ENCODE measurements at regions not wholly inside any gene's neighbourhood (a gene's known extent, or its start where the extent isn't known, plus 50 kb on each side); places are given as distances from the start of the nearest gene placed in this dataset.

GRCh38 chr3:5317557-5317956 is 130.1 kb downstream of the EDEM1 start:
- no peak for TF ChIP-seq GATA2 (IDR thresholded peaks at IDR 0.05; ENCODE audit: low read depth, low read length)
- TF ChIP-seq GATA3 (IDR thresholded peaks at IDR 0.05; ENCODE audit: low read depth, low read length) = no peak

- no peak for TF ChIP-seq GATA2 (IDR thresholded peaks at IDR 0.05; ENCODE audit: low read depth, low read length)
- TF ChIP-seq GATA3 (IDR thresholded peaks at IDR 0.05; ENCODE audit: low read depth, low read length) = no peak
Measured at GRCh38 chr3:5319454-5319853, 131.9 kb downstream of the EDEM1 start.

GRCh38 chr3:5321666-5322340 is 134.3 kb downstream of the EDEM1 start:
- TF ChIP-seq GATA2 (IDR thresholded peaks at IDR 0.05; ENCODE audit: low read depth, low read length) = no peak
- TF ChIP-seq GATA3 (IDR thresholded peaks at IDR 0.05; ENCODE audit: low read depth, low read length) = no peak

GRCh38 chr3:5324780-5325179 is 137.3 kb downstream of the EDEM1 start:
- no peak for TF ChIP-seq GATA2 (IDR thresholded peaks at IDR 0.05; ENCODE audit: low read depth, low read length)
- TF ChIP-seq GATA3 (IDR thresholded peaks at IDR 0.05; ENCODE audit: low read depth, low read length) = no peak

- TF ChIP-seq GATA2 (IDR thresholded peaks at IDR 0.05; ENCODE audit: low read depth, low read length) (no peak), GATA3 (IDR thresholded peaks at IDR 0.05; ENCODE audit: low read depth, low read length) (no peak)
Measured at GRCh38 chr3:5330152-5330810, 142.8 kb downstream of the EDEM1 start.

- TF ChIP-seq GATA2 (IDR thresholded peaks at IDR 0.05; ENCODE audit: low read depth, low read length) (no peak), GATA3 (IDR thresholded peaks at IDR 0.05; ENCODE audit: low read depth, low read length) (no peak)
Measured at GRCh38 chr3:5331567-5332269, 144.2 kb downstream of the EDEM1 start.

GRCh38 chr3:5332270-5332956 is 144.9 kb downstream of the EDEM1 start:
- no peak for TF ChIP-seq GATA2 (IDR thresholded peaks at IDR 0.05; ENCODE audit: low read depth, low read length)
- TF ChIP-seq GATA3 (IDR thresholded peaks at IDR 0.05; ENCODE audit: low read depth, low read length) = no peak

- no peak for TF ChIP-seq GATA3 (IDR thresholded peaks at IDR 0.05; ENCODE audit: low read depth, low read length)
- TF ChIP-seq GATA2 (IDR thresholded peaks at IDR 0.05; ENCODE audit: low read depth, low read length) = no peak
Measured at GRCh38 chr3:5339967-5340535, 152.5 kb downstream of the EDEM1 start.

- TF ChIP-seq GATA2 (IDR thresholded peaks at IDR 0.05; ENCODE audit: low read depth, low read length) (no peak), GATA3 (IDR thresholded peaks at IDR 0.05; ENCODE audit: low read depth, low read length) (no peak)
Measured at GRCh38 chr3:5341610-5342009, 154.1 kb downstream of the EDEM1 start.

GRCh38 chr3:5343459-5343858 is 156.0 kb downstream of the EDEM1 start:
- TF ChIP-seq GATA2 (IDR thresholded peaks at IDR 0.05; ENCODE audit: low read depth, low read length) (no peak), GATA3 (IDR thresholded peaks at IDR 0.05; ENCODE audit: low read depth, low read length) (no peak)

- TF ChIP-seq GATA2 (IDR thresholded peaks at IDR 0.05; ENCODE audit: low read depth, low read length) (no peak), GATA3 (IDR thresholded peaks at IDR 0.05; ENCODE audit: low read depth, low read length) (no peak)
Measured at GRCh38 chr3:5344707-5345106, 157.2 kb downstream of the EDEM1 start.

GRCh38 chr3:5347486-5347885 is 160.0 kb downstream of the EDEM1 start:
- no peak for TF ChIP-seq GATA3 (IDR thresholded peaks at IDR 0.05; ENCODE audit: low read depth, low read length)
- no peak for TF ChIP-seq GATA2 (IDR thresholded peaks at IDR 0.05; ENCODE audit: low read depth, low read length)

GRCh38 chr3:5348229-5348902 is 160.9 kb downstream of the EDEM1 start:
- no peak for TF ChIP-seq GATA2 (IDR thresholded peaks at IDR 0.05; ENCODE audit: low read depth, low read length)
- no peak for TF ChIP-seq GATA3 (IDR thresholded peaks at IDR 0.05; ENCODE audit: low read depth, low read length)
